ENCODE measurements at regions not wholly inside any gene's neighbourhood (a gene's known extent, or its start where the extent isn't known, plus 50 kb on each side); places are given as distances from the start of the nearest gene placed in this dataset.

GRCh38 chr11:70810133-70810532, 411.8 kb downstream of the CTTN start:
- no peak for DNase-seq

DNA sequence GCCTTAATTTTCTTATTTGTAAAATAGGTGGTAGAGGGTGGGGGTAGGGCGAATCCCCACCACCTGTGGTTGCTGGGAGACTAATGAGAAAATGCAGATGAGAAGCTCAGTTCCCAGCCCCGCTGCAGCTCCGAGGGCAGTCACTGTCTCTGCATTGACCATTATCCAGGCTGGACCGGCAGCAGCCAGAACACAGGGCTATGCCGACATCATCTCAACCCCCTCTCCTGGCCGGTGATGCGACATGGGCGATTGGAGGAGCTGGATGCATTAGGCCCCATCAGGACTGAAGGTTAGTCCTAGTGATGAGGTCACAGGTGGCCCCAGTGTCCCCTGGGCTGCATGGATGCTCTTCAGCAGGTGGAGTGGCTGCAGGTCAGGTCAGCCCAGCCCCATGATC, 412.4 kb downstream of the CTTN start:
- no peak for DNase-seq

DNA sequence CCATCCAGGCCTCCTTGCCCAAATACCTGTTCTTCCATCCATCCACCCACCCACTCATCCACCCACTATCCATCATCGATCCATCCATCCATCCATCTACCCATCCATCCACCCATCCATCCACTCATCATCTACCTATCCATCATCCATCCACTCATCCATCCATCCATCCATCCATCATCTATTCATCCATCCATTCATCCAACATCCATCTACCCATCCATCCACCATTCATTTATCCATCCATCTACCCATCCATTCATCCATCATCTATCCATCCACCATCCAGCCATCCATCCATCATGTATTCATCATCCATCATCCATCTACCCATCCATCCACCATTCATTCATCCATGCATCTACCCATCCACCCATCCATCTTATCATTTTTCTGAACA, 413.2 kb downstream of the CTTN start:
- DNase-seq = no peak

DNA sequence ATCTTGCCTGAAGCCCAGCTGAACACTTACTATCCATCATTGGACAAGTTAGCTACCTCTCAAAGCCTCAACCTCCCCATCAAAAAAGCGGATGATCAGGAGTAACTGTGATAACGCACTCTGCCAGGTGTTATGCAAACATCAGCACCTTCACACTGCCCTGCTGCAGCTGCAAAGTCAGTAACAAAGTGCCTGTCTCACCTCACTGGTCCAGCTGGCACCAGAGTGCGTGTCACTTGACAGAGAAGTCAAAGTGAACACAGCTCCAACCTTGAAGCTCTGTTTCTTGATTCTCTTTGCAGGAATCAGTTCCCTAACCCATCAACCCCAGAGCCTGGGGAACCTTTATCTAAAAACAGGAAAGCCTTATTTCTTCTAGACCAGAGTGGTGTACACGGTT, 413.6 kb downstream of the CTTN start:
- DNase-seq = no peak

GRCh38 chr11:70812472-70812871, 414.1 kb downstream of the CTTN start:
- no peak for DNase-seq

DNA sequence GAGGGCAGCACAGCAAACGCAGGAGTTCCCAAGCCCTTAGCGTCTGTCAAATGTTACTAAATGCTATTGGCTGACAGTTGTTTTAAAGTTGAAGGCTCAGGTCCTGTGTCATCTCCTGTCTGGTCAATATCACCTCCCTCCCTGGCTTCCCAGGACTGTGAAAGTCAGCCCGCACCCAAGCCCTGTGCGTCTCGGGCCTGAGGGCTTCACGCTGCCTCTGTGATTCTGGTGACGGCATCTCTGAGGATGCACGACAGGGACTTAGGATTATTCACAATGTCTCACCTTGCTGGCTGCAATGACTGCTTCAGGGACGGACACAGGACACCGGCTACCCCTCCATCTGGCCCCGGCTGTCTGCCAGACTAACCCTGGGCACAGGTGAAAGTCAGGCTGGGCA, 415.3 kb downstream of the CTTN start:
- no peak for DNase-seq

- DNase-seq = no peak
Observed at GRCh38 chr11:70815485-70815832, 417.1 kb downstream of the CTTN start.

GRCh38 chr11:70816156-70816678, 417.9 kb downstream of the CTTN start:
- DNase-seq = no peak

DNA sequence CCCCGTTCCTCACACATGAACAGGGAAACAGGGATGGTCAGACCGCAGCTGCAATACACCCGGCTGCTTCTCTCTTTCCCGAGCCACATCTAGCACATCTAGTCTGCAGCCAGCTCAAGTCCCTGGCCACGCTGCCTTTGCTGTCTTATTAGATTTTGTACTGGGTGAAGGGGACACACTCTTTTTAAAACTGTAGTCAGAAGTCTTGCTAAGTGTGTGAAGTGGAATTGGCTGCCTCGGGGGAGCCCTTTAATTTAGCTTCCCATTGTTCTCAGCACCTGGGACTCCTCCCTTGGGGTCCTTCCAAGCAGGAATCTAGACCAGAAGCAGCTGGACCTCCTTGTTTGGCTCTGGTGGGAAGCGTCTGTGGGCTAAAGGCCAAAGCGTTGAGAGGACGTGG, 420.0 kb downstream of the CTTN start:
- no peak for DNase-seq

DNA sequence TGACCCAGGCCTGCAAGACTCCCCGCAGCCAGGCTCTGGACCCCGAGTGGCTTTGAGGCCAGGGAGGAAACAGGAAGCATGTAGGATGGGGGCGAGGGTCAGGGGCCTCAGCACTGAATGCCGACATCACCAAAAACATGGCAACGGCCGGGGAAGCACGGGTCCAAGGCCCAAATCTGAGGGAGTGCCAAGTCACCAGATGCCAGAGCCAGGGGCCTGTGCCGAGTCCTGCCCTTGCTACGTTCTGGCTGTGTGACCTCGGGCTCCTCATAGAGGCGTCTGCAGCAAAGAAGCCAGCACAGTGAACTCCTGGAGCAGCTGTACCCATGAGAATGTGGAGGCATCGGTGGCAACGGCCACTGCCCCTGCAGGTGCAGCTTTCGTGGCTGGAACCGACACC, 420.7 kb downstream of the CTTN start:
- no peak for DNase-seq

GRCh38 chr11:70820311-70820710, 422.0 kb downstream of the CTTN start:
- DNase-seq = no peak

- DNase-seq = no peak
Observed at GRCh38 chr11:70820712-70821111, 422.4 kb downstream of the CTTN start.

- no peak for DNase-seq
Observed at GRCh38 chr11:70823771-70824170, 425.4 kb downstream of the CTTN start.

DNA sequence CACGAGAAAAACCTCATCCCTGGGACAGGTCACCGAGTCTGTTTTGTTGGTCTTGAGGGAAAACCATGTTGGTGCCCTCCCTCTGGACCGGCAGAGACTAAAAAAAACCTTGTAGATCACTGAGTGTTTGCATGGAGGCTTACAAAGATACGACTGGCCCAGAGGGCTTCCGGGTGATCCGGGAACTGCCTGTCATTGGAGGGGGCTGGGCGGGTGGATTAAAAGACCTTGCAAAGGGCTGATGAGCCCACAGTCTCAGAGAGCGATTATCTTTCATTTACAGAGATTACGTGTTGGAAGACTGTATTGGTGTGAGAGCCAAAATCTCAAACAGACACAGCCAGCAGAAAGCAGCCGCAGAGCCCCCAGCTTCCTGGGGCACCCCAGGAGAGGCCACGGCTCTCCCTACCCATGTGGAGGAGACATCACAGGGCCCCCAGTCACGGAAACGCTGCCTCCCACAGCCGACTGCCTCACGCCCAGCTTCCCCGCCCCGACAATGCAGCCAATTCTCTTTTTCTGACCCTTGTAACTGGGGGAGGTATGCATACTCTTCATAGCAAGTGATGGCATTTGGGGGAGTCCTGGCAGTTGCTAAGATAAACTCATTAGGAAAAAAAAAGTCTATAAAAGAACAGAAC, 426.4 kb downstream of the CTTN start:
- no peak for DNase-seq

- DNase-seq = no peak
Observed at GRCh38 chr11:70825893-70826540, 426.4 kb downstream of the SHANK2 start.

GRCh38 chr11:70826541-70827335, 425.6 kb downstream of the SHANK2 start:
- DNase-seq = no peak

- DNase-seq = no peak
Observed at GRCh38 chr11:70828593-70829082, 423.7 kb downstream of the SHANK2 start.

DNA sequence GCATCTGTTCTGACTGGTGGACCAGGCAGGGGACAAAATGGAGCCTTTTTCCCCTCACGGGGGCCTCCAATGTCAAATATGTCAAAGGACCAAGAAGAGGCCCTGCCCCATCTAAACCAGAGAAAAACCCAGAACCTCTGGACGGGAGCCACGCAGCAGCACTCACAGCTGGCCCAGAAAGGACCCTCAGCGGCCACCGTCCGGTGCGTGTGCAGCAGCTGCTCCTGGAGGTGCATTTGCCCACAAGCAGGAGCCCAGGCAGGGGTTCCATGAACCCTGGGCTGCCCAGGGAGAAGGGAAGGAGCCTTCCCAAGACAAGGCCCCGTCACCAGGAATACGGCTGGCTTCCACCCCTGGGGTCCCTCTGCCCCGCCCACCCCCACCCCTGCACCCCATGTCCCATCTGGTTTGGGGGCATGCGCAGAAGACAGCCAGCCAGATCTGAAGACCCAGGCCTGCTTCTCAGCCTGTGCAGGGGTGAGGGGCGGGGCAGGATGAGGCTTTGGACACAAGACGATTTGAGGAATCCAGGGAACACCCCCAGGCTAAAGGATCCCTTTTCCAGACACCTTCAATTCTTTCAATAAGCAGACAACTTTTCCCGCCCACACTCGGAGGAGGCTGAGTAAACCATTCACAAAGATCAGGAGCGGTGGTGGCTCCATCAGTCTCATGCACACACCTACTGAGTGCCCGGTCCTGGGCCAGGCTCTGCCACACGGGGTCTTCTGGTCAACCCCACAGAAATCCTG, 423.1 kb downstream of the SHANK2 start:
- DNase-seq = no peak

DNA sequence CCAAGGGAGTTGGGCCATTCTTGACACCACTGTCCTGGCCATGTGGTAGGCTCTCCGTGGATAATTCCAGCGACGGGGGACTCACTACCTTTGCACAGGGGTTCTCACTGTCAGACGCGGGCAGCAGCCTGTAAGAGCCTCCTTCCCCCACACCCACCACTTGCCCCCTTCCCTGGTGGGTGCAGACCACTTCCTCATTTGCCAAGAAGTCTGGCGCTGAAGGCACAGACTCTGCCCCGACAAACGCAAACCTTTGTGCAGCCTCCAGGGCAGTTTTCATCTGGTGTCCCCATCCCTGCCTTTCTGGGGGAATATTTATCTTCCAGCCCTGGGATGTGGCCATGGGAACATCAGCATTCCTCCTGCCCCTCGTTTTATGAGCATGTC, 422.5 kb downstream of the SHANK2 start:
- no peak for DNase-seq

GRCh38 chr11:70833011-70833410, 419.4 kb downstream of the SHANK2 start:
- no peak for DNase-seq

DNA sequence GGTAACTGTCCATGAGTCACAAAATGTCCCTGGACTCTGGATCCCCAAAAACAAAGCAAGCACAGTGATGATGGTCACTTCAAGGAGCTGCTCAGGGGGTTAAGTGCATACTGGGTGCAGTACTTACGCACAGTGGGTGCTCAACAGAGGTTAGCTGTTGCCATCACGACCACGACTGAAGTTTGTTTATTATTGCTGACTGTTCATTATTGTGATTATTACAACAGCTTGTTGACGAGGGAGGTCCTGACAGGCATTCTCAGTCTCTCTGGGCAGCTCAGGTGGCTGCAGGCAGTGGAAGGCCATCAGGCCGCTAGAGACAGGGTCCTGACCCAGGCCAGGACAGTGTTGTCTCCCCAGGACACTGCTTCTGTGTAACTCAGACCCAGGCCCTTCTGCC, 418.8 kb downstream of the SHANK2 start:
- no peak for DNase-seq

DNA sequence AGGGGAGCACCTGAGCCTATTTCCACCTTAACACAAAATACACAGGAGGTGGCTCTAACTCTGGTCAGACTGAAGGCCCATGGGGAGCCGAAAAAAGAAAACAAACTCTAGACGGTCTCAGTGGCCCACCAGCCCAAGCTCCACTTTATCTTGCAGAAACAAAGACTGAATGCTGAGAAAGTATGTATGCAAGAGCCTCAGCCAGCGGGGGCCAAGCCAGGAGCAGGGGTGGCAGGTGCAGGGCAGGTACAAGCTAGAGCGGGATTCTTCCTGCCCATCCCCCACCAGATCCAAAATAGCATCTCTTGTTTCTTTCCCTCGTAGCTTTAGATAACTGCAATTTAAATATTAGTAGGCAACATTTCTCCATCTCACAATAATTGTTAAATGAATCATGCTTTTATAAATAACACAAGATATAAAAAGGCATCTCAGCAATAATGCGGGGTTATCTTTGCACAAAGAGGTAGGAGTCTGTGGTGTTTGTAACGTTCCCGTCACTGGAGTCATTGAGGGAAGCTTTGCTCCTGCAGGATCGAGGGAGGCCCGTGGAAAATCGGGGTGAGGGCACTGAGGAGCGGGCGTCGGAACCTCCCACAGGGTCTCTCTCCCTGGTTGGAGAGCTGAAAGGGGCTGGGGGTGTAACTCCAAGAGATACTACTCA, 418.0 kb downstream of the SHANK2 start:
- DNase-seq = peak; percentile 79
